K562 (cell line): ENCODE measurements at regions not wholly inside any gene's neighbourhood (a gene's known extent, or its start where the extent isn't known, plus 50 kb on each side); places are given as distances from the start of the nearest gene placed in this dataset.

ENCODE experiments used
- ATAC-seq: fragments of 200-7000 bp; cut with Tn5 transposase; 3 replicates; pipeline ENCODE4 v1.9.1; 2020; ENCODE audit warnings: moderate library complexity
- BruUV-seq: library from RNA; stranded (reverse); fragments of 400-500 nt; replicated peaks from 2 replicates; lab custom pipeline; 2021; lab: Mats Ljungman, UMichigan
- CTCF ChIA-PET: fragments of 300-600 bp; formaldehyde crosslinking; extraction: SDS; loops from one replicate; lab custom pipeline; 2021; ENCODE audit warnings: low intra/inter-chr PET ratio; lab: Yijun Ruan, JAX
- POLR2A ChIA-PET: fragments of 300-600, 350-650 bp; sonication (Branson Sonifier 250); formaldehyde crosslinking; extraction: SDS; loops from one replicate; lab custom pipeline; 2021; ENCODE audit warnings: antibody characterized with exemption, inconsistent platforms; lab: Yijun Ruan, JAX
- DNase-seq, 4 experiments: peaks; one replicate each; pipeline versions ENCODE4 v3.0.0 to v3.0.0-alpha.2; 2011 to 2018; ENCODE audit warnings: low spot score in 3 of 4, mixed read lengths in 3 of 4; ENCODE audit errors: extremely low read depth in 1 of 4
- FAIRE-seq: peaks from 2 replicates; lab custom pipeline; 2011; peaks lifted over from hg19 to GRCh38; lab: Jason Lieb, UNC
- H2AFZ ChIP-seq: 2 replicates; pipeline ENCODE4 v1.6.0; 2011; ENCODE audit warnings: low read depth, low read length, control low read depth, inconsistent platforms
- H3K27ac ChIP-seq: fragments of 200-600 bp; 3 replicates; pipeline ENCODE4 v1.8.0; 2011; ENCODE audit warnings: low read depth, mild to moderate bottlenecking, control low read depth, inconsistent platforms, low read length, moderate library complexity, mixed read lengths; ENCODE audit errors: extremely low read depth
- H3K27me3 ChIP-seq, 2 experiments: fragments of 300-600 bp in 1 of 2; 2 replicates in 1 of 2; 3 replicates in 1 of 2; pipeline versions ENCODE4 v1.6.0 to v1.8.0; 2011; ENCODE audit warnings: inconsistent platforms in 2 of 2, low read length in 2 of 2, mild to moderate bottlenecking in 1 of 2, mixed read lengths in 1 of 2, moderate library complexity in 1 of 2; ENCODE audit not compliant: control insufficient read depth in 2 of 2, insufficient read depth in 2 of 2
- H3K36me3 ChIP-seq: fragments of 300-600 bp; 3 replicates; pipeline ENCODE4 v1.8.0; 2011; ENCODE audit warnings: mild to moderate bottlenecking, low read length, inconsistent platforms; ENCODE audit not compliant: control insufficient read depth, insufficient read depth
- H3K4me1 ChIP-seq, 2 experiments: fragments of 200-600 bp in 1 of 2; replicated peaks in 1 of 2; 2 replicates in 1 of 2; 3 replicates in 1 of 2; pipeline versions ENCODE4 v1.5.1 to v1.8.0; 2011; ENCODE audit warnings: inconsistent platforms in 2 of 2, low read length in 2 of 2, mild to moderate bottlenecking in 1 of 2, mixed read lengths in 1 of 2, moderate library complexity in 1 of 2; ENCODE audit not compliant: control insufficient read depth in 2 of 2, insufficient read depth in 2 of 2
- H3K4me2 ChIP-seq: 2 replicates; pipeline ENCODE4 v1.6.1; 2011; ENCODE audit warnings: low read length, control low read depth, inconsistent platforms, mixed read lengths; ENCODE audit not compliant: insufficient read depth
- H3K4me3 ChIP-seq: fragments of 200-600 bp; sonication (generic), shearing (Covaris generic); 2 replicates; pipeline ENCODE4 v1.5.1; 2016; ENCODE audit warnings: control low read depth, inconsistent platforms
- H3K79me2 ChIP-seq: fragments of 200-600 bp; 3 replicates; pipeline ENCODE4 v1.8.0; 2011; ENCODE audit warnings: low read length, inconsistent platforms; ENCODE audit not compliant: control insufficient read depth, insufficient read depth
- H3K9ac ChIP-seq, 2 experiments: 2 replicates each; pipeline versions ENCODE4 v1.6.0 to v1.6.1; 2011; ENCODE audit warnings: low read depth in 2 of 2, low read length in 2 of 2, control low read depth in 1 of 2, inconsistent platforms in 1 of 2, mild to moderate bottlenecking in 1 of 2, mixed read lengths in 1 of 2; ENCODE audit not compliant: insufficient read depth in 1 of 2
- H3K9me1 ChIP-seq: one replicate; pipeline ENCODE4 v1.6.0; 2011; ENCODE audit warnings: inconsistent platforms, mild to moderate bottlenecking, low read length, moderate library complexity; ENCODE audit not compliant: control insufficient read depth, insufficient read depth
- H3K9me3 ChIP-seq: replicated peaks from 2 replicates; pipeline ENCODE4 v1.5.1; 2011; ENCODE audit warnings: low read depth, low read length, inconsistent platforms; ENCODE audit not compliant: control insufficient read depth, insufficient read depth
- H4K20me1 ChIP-seq: replicated peaks from 2 replicates; pipeline ENCODE4 v1.6.1; 2011; ENCODE audit warnings: low read length, inconsistent platforms, mixed read lengths; ENCODE audit not compliant: control insufficient read depth, insufficient read depth
- ETS1 ChIP-seq: conservative IDR thresholded peaks from 2 replicates; pipeline ENCODE4 v1.6.1; 2011; ENCODE audit warnings: low read depth, mild to moderate bottlenecking, low read length; ENCODE audit not compliant: control insufficient read depth
- ETV5 ChIP-seq: sonication (generic); formaldehyde crosslinking; IDR thresholded peaks from 2 replicates; pipeline ENCODE4 v1.4.0; 2020; ENCODE audit warnings: low read depth, mild to moderate bottlenecking, missing genetic modification reagents
- FOXK2 ChIP-seq, 2 experiments: fragments of 450-650 bp; IDR thresholded peaks in 1 of 2; conservative IDR thresholded peaks in 1 of 2; 2 replicates each; pipeline ENCODE4 v1.6.1; 2016; ENCODE audit warnings: low read depth in 2 of 2, mild to moderate bottlenecking in 1 of 2
- KAT8 ChIP-seq: fragments of 450-650 bp; IDR thresholded peaks from 2 replicates; pipeline ENCODE4 v1.6.1; 2016; ENCODE audit warnings: low read depth, mild to moderate bottlenecking
- MCM2 ChIP-seq: fragments of 450-650 bp; IDR thresholded peaks from 2 replicates; pipeline ENCODE4 v1.6.1; 2017; ENCODE audit warnings: low read depth, mild to moderate bottlenecking
- MYNN ChIP-seq, 2 experiments: sonication (generic); formaldehyde crosslinking in 1 of 2; IDR thresholded peaks; 2 replicates each; pipeline versions ENCODE4 v1.5.0 to v1.6.1; 2016 to 2020; ENCODE audit warnings: antibody characterized with exemption in 1 of 2, missing genetic modification reagents in 1 of 2
- NR1H2 ChIP-seq: sonication (generic); formaldehyde crosslinking; IDR thresholded peaks from 2 replicates; pipeline ENCODE4 v1.4.0; 2020; ENCODE audit warnings: mild to moderate bottlenecking, missing genetic modification reagents
- PRPF4 ChIP-seq: fragments of 200-400 bp; formaldehyde crosslinking; IDR thresholded peaks from one replicate; pipeline ENCODE4 v1.6.1; 2017; ENCODE audit warnings: low read length, low read depth, mild to moderate bottlenecking; ENCODE audit not compliant: insufficient read depth, poor library complexity, severe bottlenecking
- SAFB2 ChIP-seq: fragments of 200-400 bp; formaldehyde crosslinking; IDR thresholded peaks from 2 replicates; pipeline ENCODE4 v1.6.1; 2018; ENCODE audit warnings: borderline replicate concordance, low read length, low read depth, moderate library complexity; ENCODE audit not compliant: severe bottlenecking
- ZNF197 ChIP-seq: fragments of 200-800 bp; sonication (Bioruptor generic); IDR thresholded peaks from 2 replicates; pipeline ENCODE4 v1.6.1; 2016; ENCODE audit warnings: low read depth, missing genetic modification characterization, missing compliant biosample characterization
- ZNF23 ChIP-seq: fragments of 250-450 bp; sonication (Bioruptor Pico); IDR thresholded peaks from 2 replicates; pipeline ENCODE4 v1.4.0; 2020; ENCODE audit warnings: mild to moderate bottlenecking
- ZNF707 ChIP-seq: fragments of 250-450 bp; sonication (Bioruptor Pico); conservative IDR thresholded peaks from 2 replicates; pipeline ENCODE4 v1.8.0; 2022; ENCODE audit warnings: inconsistent platforms, mild to moderate bottlenecking, moderate library complexity
- WGBS: fragments of 100-300 bp; shearing (Covaris generic); methylation state at CpG from one replicate; pipeline ENCODE4 v1.1.6; 2016; ENCODE audit warnings: low coverage, mixed read lengths; ENCODE audit not compliant: insufficient coverage; ENCODE audit errors: missing lambda C conversion rate; 5-methylcytosine and 5-hydroxymethylcytosine counted together
- in situ Hi-C: fragments of 300-500 bp; cut with MboI; formaldehyde crosslinking; loops from 4 replicates; pipeline ENCODE4 v1.15.0; 2018; ENCODE audit warnings: inconsistent platforms, mixed read lengths
- intact Hi-C: fragments of 100-400 bp; cut with micrococcal nuclease; formaldehyde crosslinking; loops from 2 replicates; pipeline ENCODE4 v1.14.2; 2022
- TF ChIP-seq, protein P1 (sequence below): fragments of 450-650 bp; IDR thresholded peaks from 2 replicates; pipeline ENCODE4 v1.7.0; 2016; ENCODE audit warnings: borderline replicate concordance
- TF ChIP-seq, protein P2 (sequence below): sonication (generic); formaldehyde crosslinking; IDR thresholded peaks from 2 replicates; pipeline ENCODE4 v1.8.0; 2022; ENCODE audit warnings: mild to moderate bottlenecking, missing genetic modification reagents
- TF ChIP-seq, protein P3 (sequence below): sonication (generic); formaldehyde crosslinking; IDR thresholded peaks from 2 replicates; pipeline ENCODE4 v1.8.1; 2023; ENCODE audit warnings: missing genetic modification reagents, mild to moderate bottlenecking, borderline replicate concordance

DNA sequence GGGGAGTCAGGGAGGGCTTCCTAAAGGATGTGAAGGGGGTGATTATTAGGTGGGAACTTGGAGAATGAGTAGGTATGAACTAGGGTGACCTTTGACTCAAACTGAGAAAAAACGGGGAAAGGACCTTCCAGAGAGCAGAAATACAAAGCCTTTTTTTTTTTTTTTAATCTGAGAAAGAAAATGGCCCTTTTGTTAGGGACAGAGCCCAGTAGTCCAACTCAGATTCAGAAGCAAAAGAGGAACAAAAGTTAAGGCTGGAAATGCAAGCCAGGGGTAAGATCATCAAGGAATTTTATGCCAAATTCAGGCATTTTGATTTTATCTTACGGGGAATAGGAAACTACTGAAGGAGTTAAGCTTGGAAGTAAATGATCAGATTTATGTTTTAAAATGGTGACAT is 96.0 kb upstream of the SMYD2 start:
- no peaks in the 10 kb centered on the region for H3K9me3 ChIP-seq
- H3K9ac ChIP-seq = no peak overlapping the region
- no peaks in the 10 kb centered on the region for H3K79me2 ChIP-seq
- intact Hi-C loops (no loop called here), in situ Hi-C loops (no loop called here)
- H3K36me3 ChIP-seq = no peaks in the 10 kb centered on the region
- POLR2A ChIA-PET = no interaction called here
- H3K27me3 ChIP-seq = peaks cover 19 to 28% of the 10 kb centered on the region in 2 experiments; a peak in 4 of 5 replicates
- H3K9me1 ChIP-seq = no peaks in the 10 kb centered on the region
- no peak overlapping the region for H3K4me2 ChIP-seq
- FAIRE-seq = no peak
- H2AFZ ChIP-seq = no peak overlapping the region
- WGBS = 0% methylated on average over 2 of the region's 2 CpGs
- H3K4me3 ChIP-seq = no peak overlapping the region
- H3K4me1 ChIP-seq = peaks cover 0 to 5% of the 10 kb centered on the region in 2 experiments; a peak in 1 of 5 replicates
- BruUV-seq = no TSS peak
- no peak for DNase-seq
- CTCF ChIA-PET = no interaction called here
- H3K27ac ChIP-seq = no peak overlapping the region
- no peaks in the 10 kb centered on the region for H4K20me1 ChIP-seq
- ATAC-seq = no peak
- TF ChIP-seq SAFB2 (no peak), PRPF4 (no peak), ZNF707 (CRISPR knock-in tag) (no peak), ZNF197 (CRISPR knock-in tag) (no peak), MCM2 (no peak), ZNF23 (CRISPR knock-in tag) (no peak), MYNN (IDR thresholded peaks at IDR 0.05) (no peak), MYNN (CRISPR knock-in tag; IDR thresholded peaks at IDR 0.05) (no peak), KAT8 (no peak), FOXK2 (conservative IDR thresholded peaks at IDR 0.05 in 1 of 2, IDR thresholded peaks at IDR 0.05 in 1 of 2; ENCODE audit: low read depth in 2 of 2) (no peak), NR1H2 (CRISPR knock-in tag) (no peak), ETS1 (no peak), ETV5 (CRISPR knock-in tag) (no peak)
- TF ChIP-seq, protein P1, sequence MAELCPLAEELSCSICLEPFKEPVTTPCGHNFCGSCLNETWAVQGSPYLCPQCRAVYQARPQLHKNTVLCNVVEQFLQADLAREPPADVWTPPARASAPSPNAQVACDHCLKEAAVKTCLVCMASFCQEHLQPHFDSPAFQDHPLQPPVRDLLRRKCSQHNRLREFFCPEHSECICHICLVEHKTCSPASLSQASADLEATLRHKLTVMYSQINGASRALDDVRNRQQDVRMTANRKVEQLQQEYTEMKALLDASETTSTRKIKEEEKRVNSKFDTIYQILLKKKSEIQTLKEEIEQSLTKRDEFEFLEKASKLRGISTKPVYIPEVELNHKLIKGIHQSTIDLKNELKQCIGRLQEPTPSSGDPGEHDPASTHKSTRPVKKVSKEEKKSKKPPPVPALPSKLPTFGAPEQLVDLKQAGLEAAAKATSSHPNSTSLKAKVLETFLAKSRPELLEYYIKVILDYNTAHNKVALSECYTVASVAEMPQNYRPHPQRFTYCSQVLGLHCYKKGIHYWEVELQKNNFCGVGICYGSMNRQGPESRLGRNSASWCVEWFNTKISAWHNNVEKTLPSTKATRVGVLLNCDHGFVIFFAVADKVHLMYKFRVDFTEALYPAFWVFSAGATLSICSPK = no peak
- TF ChIP-seq, protein P2, sequence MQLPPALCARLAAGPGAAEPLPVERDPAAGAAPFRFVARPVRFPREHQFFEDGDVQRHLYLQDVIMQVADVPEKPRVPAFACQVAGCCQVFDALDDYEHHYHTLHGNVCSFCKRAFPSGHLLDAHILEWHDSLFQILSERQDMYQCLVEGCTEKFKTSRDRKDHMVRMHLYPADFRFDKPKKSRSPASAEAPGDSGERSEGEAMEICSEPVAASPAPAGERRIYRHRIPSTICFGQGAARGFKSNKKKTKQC (CRISPR knock-in tag) = no peak
- TF ChIP-seq, protein P3, sequence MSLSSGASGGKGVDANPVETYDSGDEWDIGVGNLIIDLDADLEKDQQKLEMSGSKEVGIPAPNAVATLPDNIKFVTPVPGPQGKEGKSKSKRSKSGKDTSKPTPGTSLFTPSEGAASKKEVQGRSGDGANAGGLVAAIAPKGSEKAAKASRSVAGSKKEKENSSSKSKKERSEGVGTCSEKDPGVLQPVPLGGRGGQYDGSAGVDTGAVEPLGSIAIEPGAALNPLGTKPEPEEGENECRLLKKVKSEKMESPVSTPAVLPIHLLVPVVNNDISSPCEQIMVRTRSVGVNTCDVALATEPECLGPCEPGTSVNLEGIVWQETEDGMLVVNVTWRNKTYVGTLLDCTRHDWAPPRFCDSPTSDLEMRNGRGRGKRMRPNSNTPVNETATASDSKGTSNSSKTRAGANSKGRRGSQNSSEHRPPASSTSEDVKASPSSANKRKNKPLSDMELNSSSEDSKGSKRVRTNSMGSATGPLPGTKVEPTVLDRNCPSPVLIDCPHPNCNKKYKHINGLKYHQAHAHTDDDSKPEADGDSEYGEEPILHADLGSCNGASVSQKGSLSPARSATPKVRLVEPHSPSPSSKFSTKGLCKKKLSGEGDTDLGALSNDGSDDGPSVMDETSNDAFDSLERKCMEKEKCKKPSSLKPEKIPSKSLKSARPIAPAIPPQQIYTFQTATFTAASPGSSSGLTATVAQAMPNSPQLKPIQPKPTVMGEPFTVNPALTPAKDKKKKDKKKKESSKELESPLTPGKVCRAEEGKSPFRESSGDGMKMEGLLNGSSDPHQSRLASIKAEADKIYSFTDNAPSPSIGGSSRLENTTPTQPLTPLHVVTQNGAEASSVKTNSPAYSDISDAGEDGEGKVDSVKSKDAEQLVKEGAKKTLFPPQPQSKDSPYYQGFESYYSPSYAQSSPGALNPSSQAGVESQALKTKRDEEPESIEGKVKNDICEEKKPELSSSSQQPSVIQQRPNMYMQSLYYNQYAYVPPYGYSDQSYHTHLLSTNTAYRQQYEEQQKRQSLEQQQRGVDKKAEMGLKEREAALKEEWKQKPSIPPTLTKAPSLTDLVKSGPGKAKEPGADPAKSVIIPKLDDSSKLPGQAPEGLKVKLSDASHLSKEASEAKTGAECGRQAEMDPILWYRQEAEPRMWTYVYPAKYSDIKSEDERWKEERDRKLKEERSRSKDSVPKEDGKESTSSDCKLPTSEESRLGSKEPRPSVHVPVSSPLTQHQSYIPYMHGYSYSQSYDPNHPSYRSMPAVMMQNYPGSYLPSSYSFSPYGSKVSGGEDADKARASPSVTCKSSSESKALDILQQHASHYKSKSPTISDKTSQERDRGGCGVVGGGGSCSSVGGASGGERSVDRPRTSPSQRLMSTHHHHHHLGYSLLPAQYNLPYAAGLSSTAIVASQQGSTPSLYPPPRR = no peak
